ENCODE measurements at regions not wholly inside any gene's neighbourhood (a gene's known extent, or its start where the extent isn't known, plus 50 kb on each side); places are given as distances from the start of the nearest gene placed in this dataset.
"Not testable (repeated sequence)": the region's sequence is repeated elsewhere in the genome, so short reads cannot be mapped to it uniquely, and the experiment has no call there.

DNA sequence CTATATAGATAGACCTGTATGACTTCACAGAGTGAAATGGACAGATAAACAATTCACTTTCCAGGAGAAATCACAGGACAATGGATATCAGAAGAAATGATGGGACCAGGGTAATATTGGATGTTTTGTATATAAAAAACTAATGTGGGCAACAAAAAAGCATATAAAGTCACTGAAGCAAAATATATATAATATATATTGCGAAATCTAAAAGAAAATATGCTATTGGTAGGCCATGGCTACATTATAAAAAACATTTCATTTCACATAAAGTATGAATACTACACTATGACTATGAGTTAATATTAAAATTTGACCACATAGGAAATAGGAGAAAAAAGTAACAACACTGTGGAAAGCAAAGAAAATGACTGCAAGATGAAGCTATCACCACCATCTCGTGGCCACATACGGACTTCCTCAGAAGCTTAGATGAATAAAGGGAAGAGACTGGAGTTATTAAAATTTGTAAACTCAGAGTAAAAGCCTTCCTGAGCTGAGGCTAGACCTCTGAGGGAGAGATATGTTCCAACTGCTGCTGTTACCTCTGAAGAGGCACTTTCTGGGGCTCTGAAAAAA, 115.8 kb downstream of the SYT15B start:
- H3K4me3 ChIP-seq (replicated peaks; ENCODE audit: low read depth, low read length): not testable (repeated sequence)
- DNase-seq (ENCODE audit: low read depth): peak; percentile 0

DNA sequence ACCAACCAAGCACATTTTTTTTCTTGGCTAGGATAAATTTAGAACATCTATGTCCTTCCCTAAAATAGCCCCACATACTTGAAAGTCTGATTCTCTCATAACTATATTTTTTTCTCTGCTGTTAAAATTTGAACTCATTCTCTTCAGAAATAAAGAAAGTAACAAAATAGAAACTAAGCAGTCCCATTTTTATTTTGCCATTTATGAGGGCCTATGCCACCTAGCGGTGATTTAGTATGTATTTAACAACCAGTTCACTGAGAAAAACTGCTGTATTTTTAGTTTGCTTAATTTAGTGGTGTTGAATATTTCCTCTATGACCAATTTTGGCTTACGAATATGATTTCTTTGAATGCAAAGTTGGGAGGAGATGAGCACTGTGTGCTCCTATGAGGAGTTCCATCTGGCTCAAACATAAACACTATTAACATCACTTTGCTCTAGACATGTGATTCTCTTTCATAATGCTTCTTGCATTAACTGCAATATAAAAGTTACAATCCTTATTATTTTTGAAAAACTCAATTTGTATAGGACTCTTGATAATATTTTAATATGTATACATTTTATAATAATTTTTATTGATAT, 116.6 kb downstream of the SYT15B start:
- DNase-seq (ENCODE audit: low read depth); H3K4me3 ChIP-seq (replicated peaks; ENCODE audit: low read depth, low read length): not testable (repeated sequence)
- TF ChIP-seq, protein P1, sequence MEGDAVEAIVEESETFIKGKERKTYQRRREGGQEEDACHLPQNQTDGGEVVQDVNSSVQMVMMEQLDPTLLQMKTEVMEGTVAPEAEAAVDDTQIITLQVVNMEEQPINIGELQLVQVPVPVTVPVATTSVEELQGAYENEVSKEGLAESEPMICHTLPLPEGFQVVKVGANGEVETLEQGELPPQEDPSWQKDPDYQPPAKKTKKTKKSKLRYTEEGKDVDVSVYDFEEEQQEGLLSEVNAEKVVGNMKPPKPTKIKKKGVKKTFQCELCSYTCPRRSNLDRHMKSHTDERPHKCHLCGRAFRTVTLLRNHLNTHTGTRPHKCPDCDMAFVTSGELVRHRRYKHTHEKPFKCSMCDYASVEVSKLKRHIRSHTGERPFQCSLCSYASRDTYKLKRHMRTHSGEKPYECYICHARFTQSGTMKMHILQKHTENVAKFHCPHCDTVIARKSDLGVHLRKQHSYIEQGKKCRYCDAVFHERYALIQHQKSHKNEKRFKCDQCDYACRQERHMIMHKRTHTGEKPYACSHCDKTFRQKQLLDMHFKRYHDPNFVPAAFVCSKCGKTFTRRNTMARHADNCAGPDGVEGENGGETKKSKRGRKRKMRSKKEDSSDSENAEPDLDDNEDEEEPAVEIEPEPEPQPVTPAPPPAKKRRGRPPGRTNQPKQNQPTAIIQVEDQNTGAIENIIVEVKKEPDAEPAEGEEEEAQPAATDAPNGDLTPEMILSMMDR (IDR thresholded peaks at IDR 0.05; ENCODE audit: low read length, missing control alignments): peak; percentile 19

DNA sequence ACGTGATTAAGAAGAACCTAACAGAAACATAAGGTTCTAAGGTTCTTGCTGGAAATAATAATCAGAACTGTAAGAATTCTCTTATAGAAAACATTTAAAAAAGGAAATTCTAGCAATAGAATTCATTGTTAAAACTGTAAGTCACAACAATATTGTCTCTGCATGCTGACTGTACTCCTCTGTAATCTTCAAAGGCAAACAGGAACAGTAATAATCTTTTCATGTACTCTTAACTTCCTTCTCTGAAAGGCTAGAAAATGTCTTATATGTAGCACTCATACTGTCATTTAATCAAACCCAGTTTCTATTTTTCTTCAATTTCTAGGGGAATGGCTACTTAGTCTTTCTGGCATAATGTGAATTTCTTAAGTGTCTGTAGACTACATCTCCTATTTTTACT, 103.5 kb upstream of the AGAP9 start:
- not testable (repeated sequence) for DNase-seq (ENCODE audit: low read depth); H3K4me3 ChIP-seq (replicated peaks; ENCODE audit: low read depth, low read length)

DNA sequence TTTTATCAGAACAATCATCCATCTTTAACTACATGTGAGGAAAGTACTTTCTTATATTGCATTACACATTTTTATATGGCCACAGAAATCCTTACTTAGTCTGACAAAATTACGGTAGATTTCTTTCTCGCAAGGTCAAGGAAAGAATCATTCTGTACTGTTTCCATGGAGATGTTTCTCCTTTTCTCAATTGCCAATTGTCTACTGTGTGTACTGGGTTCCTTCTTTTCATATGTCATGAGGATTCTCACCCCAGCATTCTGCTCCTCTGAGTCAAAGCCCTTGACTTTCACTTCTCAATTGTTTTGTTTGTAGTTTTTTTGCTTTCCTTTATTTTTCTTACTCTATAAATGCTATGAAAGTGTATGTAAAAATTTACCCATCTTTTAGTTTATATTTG, 99.3 kb upstream of the AGAP9 start:
- not testable (repeated sequence) for DNase-seq (ENCODE audit: low read depth); H3K4me3 ChIP-seq (replicated peaks; ENCODE audit: low read depth, low read length)

DNA sequence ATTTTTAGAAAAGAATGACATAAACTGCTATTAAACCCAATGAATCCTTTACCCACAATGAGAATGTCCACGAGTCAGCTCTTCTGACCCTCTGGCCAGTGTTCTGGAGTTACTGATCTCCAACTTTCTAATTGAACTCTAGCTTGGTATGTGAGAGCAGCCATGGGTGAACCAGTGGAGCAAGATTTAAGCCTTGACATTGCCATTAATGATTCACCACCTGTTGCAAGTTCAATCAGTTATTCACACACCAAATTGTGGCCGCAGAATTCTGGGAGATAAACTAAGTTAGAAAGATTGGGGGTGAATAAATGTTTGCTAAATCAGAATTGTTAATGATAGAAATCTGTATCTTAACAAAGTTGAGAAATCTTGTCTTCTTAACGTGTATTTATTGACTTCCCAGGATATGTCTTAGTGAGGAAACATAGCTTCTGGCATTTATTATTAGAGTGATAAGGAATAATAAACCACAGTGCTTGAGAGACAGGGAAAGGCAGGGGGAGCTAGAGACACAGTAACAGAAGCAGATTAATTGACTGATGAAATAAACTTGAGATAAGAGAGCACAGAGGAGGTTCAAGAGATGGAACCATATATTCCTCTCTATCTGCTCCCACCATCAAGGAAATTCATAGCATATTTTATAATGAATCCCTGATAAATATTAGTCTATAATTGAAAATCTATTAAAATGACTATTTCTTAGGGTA, 96.0 kb upstream of the AGAP9 start:
- DNase-seq (ENCODE audit: low read depth); H3K4me3 ChIP-seq (replicated peaks; ENCODE audit: low read depth, low read length): not testable (repeated sequence)

DNA sequence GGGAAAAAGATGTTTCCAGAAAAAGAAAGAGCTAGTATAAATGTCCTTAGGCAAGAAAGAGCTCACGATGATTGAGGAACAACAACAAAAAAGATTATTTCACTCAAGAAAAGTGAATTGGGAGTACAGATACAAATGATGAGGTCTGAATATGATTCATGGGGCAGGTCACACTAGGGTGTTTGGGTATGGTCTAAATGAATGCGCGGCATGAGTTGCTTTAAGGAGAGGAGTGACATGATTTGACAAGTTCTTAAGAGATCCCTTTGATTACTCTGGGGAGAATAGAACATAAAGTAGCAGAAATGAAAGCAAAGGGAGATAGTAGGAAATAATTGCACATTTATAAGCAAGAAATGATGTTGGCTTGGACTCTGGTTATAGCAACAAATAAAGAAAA, 85.9 kb upstream of the AGAP9 start:
- not testable (repeated sequence) for H3K4me3 ChIP-seq (replicated peaks; ENCODE audit: low read depth, low read length)

DNA sequence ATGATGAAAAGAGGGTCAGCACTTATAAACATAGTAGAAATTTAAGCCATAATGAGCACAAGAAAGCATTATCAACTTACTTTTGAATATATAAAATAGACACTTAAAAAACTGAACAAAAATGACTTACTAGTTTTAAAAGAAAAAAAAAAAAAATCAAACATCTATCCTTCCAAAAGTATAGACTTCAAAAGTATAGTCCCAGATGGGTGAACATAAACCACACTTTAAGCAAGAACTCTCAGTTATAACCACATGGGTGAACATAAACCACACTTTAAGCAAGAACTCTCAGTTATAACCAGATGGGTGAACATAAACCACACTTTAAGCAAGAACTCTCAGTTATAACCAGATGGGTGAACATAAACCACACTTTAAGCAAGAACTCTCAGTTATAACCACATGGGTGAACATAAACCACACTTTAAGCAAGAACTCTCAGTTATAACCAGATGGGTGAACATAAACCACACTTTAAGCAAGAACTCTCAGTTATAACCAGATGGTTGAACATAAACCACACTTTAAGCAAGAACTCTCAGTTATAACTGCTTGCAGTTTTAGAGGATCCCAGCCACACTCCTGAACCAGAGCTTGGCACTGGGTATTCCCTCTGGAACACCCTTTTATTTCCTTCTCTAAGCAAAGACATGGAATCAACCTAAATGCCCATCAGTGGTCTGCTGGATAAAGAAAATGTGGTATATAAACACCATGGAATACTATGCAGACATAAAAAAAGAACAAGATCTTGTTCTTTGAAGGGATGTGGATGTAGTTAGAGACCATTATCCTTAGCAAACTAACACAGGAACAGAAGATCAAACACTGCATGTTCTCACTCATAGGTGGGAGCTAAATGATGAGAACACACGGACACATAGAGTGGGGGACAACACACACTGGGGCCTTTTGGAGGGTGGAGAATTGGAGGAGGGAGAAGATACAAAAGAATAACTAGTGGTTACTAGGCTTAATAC, 82.6 kb upstream of the AGAP9 start:
- not testable (repeated sequence) for H3K4me3 ChIP-seq (replicated peaks; ENCODE audit: low read depth, low read length); DNase-seq (ENCODE audit: low read depth)

More for the DNA sequence above, 85.9 kb upstream of the AGAP9 start:
- not testable (repeated sequence) for DNase-seq (ENCODE audit: low read depth)

DNA sequence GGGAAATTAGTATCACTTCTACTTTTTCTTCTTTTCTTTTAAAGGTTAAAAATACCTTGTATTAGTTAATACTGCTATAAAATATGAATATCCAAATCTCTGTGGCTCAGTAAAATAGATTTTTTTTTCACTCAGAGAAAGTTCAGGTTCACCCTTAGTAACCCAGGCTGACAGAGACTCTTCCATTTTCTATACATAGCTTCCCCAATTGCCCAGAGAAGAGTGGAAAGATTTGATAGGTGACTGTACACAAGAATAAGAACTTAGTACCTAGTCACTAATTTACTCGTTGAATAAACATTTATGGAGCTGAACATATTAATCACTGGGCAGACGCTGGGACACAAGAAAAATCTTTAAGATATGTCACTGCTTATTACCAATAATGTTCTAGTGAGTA, 77.2 kb upstream of the AGAP9 start:
- H3K4me3 ChIP-seq (replicated peaks; ENCODE audit: low read depth, low read length); DNase-seq (ENCODE audit: low read depth): not testable (repeated sequence)

DNA sequence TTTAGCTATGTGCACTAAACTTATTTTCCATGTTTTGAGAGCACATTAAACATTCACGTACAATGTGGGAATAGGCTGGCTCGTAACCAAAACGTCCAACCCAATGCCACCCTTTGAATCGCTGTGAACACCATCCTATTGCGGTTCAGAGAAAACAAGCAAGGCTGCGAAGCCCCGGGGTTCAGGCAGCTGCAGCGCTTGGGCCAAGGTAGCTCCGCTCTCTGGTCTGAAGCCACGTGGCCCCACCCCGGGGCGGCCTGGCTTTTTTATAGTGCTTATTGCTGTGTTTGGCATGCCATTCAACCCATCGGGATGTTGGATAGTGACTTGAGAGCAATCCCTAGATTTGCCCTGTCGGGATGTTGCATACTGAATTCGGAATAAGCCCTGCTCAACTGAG, 76.7 kb upstream of the AGAP9 start:
- DNase-seq (ENCODE audit: low read depth); H3K4me3 ChIP-seq (replicated peaks; ENCODE audit: low read depth, low read length): not testable (repeated sequence)

DNA sequence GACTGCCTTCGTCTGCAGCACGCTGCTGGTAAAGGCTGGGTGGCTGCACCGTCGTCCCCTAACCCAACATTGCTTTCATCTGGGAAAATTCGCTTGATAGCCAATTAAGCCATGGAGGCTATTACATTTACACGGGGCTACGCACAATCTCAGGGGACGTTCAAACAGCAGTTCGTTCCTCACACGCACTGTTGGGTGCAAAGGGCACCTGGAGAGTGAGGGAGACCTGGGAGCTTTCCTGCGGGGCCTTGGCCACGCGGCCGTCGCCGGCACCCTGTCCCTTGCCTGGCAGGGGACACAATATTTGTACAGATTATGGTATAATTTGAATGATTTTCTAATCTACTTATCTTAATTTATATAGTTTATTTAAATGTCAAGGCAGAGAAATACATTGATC, 76.2 kb upstream of the AGAP9 start:
- not testable (repeated sequence) for H3K4me3 ChIP-seq (replicated peaks; ENCODE audit: low read depth, low read length); DNase-seq (ENCODE audit: low read depth)

DNA sequence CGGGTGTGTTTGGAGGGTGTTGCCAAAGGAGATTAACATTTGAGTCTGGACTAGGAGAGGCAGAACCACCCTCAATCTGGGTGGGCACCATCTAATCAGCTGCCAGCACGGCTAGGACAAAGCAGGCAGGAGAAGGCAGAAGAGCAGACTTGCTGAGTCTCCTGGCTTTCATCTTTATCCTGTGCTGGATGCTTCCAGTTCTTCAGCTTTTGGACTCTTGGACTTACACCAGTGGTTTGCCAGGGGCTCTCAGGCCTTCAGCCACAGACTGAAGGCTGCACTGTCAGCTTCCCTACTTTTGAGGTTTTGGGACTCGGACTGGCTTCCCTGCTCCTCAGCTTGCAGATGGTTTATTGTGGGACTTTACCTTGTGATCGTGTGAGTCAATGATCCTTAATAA, 70.4 kb upstream of the AGAP9 start:
- H3K4me3 ChIP-seq (replicated peaks; ENCODE audit: low read depth, low read length); DNase-seq (ENCODE audit: low read depth): not testable (repeated sequence)

DNA sequence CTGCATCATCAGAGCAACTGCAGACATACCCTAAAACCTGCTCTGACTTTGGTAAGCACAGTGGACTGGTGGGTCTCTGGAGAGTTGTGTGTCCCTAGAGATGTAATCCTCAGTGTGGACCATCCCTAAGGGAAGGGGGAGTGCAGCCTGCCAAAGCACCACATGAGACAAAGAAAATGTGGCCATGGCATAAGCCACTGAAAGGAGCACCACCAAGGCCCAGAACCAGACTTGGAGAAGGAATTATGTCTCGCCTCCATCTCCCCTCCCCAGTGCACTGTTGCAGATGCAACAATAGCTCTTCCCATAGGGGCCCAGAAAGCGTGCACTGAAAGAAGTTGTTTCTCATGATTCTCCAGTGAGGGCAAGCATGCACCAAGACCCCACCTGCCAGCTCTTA, 69.7 kb upstream of the AGAP9 start:
- DNase-seq (ENCODE audit: low read depth); H3K4me3 ChIP-seq (replicated peaks; ENCODE audit: low read depth, low read length): not testable (repeated sequence)

DNA sequence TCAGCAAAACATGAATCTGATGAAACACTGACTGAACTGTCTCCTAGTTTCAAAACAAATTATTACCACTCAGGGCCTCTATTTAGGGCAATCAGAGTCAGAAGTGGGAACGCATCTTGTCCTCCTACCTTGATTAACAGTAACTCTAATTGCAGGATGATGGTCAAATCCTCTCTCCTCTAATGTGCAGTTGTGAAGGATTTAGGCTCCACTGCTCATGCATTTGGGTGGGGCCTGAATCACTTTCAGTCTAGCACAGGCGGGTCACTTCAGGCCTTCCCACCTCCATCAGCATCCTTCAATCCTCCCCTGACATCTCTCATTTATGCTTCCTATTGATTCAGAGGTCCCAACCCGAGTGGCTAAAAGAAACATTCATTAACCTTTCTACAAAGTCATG, 67.5 kb upstream of the AGAP9 start:
- H3K4me3 ChIP-seq (replicated peaks; ENCODE audit: low read depth, low read length); DNase-seq (ENCODE audit: low read depth): not testable (repeated sequence)

DNA sequence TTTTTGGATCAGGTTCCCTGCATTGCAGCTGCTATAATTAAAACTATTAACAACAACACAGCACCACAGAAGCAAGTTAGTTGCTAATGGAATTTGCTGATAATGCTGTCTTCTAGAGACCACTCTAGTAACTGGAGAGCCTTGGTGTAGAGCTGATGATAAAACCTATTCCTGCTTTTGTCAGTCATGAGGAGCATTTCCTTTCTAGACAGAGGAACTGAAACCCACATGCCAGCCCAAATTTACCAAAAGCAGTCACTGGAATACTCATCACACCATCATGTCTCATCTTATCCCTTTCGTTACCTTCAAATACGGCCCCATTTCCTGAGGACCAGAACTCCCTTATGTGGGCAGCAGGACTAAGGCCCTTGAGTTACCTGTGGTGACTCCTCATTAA, 67.1 kb upstream of the AGAP9 start:
- not testable (repeated sequence) for H3K4me3 ChIP-seq (replicated peaks; ENCODE audit: low read depth, low read length); DNase-seq (ENCODE audit: low read depth)

DNA sequence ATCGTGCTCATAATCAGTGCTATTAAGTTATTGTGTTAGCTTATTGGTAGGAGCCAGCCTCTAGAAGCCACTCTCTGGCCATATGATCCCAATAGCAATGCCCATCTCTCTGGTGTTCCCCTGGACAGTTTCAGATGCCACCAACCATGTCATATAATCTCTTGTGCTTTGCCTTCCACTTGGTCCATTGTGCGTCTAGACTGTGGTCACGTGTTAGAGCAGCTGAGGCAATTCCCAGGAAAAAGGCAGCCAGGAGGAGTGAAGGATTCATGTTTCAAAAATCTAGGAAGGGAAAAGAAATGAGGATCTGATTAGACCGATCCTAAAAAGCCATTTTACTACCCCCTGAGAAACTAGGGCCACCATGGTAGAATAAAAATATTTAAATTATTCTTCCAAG, 58.6 kb upstream of the AGAP9 start:
- DNase-seq (ENCODE audit: low read depth); H3K4me3 ChIP-seq (replicated peaks; ENCODE audit: low read depth, low read length): not testable (repeated sequence)

DNA sequence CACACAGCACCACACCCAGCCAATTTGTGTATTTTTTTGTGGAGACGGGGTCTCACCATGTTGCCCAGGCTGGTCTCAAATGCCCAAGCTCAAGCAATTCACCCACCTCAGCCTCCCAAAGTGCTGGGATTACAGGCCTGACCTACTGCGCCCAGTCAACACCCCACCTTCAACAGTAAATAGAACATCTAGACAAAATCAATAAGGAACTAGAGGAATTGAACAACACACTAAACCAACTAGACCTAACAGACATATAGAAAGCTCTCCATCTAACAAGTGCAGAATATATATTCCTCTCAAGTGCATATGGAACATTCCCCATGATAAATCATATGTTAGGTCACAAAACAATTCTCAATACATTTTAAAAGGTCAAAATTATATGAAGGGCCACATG, 56.6 kb upstream of the AGAP9 start:
- not testable (repeated sequence) for DNase-seq (ENCODE audit: low read depth)

DNA sequence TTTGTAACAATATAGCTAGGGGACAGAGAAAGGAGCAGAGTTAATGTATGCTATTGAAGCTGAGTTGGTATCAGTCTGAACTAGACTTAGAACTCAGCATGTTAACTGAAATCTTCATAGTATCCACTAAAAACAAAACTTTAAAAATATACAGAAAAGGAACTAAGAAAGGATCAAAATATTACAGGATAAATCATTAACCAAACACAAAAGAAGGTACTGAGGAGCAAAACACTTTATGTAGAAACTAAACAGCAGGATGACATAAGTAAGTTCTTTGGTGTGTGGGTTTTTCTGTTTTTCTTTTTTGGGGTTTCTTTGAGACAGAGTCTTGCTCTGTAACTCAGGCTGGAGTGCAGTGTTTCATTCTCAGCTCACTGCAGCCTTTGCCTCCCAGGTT, 55.1 kb upstream of the AGAP9 start:
- H3K4me3 ChIP-seq (replicated peaks; ENCODE audit: low read depth, low read length); DNase-seq (ENCODE audit: low read depth): not testable (repeated sequence)

More for the DNA sequence above, 56.6 kb upstream of the AGAP9 start:
- not testable (repeated sequence) for H3K4me3 ChIP-seq (replicated peaks; ENCODE audit: low read depth, low read length)

Measured in fibroblast of pulmonary artery (primary cell).